HCT116 (cell line): ENCODE measurements at regions not wholly inside any gene's neighbourhood (a gene's known extent, or its start where the extent isn't known, plus 50 kb on each side); places are given as distances from the start of the nearest gene placed in this dataset.

Experiments used
- ATAC-seq: fragments of 200-7000 bp; cut with Tn5 transposase; 2 replicates; pipeline ENCODE4 v1.9.1; 2020; ENCODE audit warnings: mild to moderate bottlenecking, moderate library complexity
- BruUV-seq: library from RNA; stranded (reverse); fragments of 400-500 nt; replicated peaks from 2 replicates; lab custom pipeline; 2021; lab: Mats Ljungman, UMichigan
- CTCF ChIA-PET: fragments of 300-600 bp; sonication (Branson Sonifier 250); formaldehyde crosslinking; loops from one replicate; lab custom pipeline; 2021; ENCODE audit warnings: antibody characterized with exemption; lab: Charles Lee
- POLR2A ChIA-PET: fragments of 300-600, 350-600 bp; sonication (Branson Sonifier 250); formaldehyde crosslinking; loops from one replicate; lab custom pipeline; 2021; ENCODE audit warnings: antibody characterized with exemption; lab: Charles Lee
- RAD21 ChIA-PET, 2 experiments: fragments of 300-600 bp; sonication (Branson Sonifier 250); formaldehyde crosslinking; loops; one replicate each; lab custom pipeline; 2023; ENCODE audit warnings: low total read pairs in 2 of 2; ENCODE audit not compliant: uncharacterized antibody in 2 of 2, unreplicated experiment in 2 of 2, low non-redundant PET in 1 of 2; lab: Charles Lee
- DNase-seq: peaks from one replicate; pipeline ENCODE4 v3.0.0-alpha.2; 2010; ENCODE audit warnings: low read depth, low spot score
- H2AFZ ChIP-seq: fragments of 200-600 bp; shearing (Covaris generic), sonication (generic); 2 replicates; pipeline ENCODE4 v1.6.1; 2017; ENCODE audit warnings: low read depth, mixed run types, mixed read lengths, antibody characterized with exemption, low read length; ENCODE audit not compliant: poor library complexity, severe bottlenecking
- H3K27ac ChIP-seq: 2 replicates; pipeline ENCODE4 v1.5.1; 2012; ENCODE audit warnings: low read depth, low read length
- H3K27me3 ChIP-seq: fragments of 200-600 bp; sonication (generic); 2 replicates; pipeline ENCODE4 v1.6.1; 2016; ENCODE audit warnings: mixed run types, low read length, mixed read lengths; ENCODE audit not compliant: insufficient read depth
- H3K36me3 ChIP-seq, 2 experiments: fragments of 200-500 bp in 1 of 2; fragments of 200-600 bp in 1 of 2; sonication (Bioruptor generic) in 1 of 2; sonication (generic) in 1 of 2; 2 replicates each; pipeline versions ENCODE4 v1.5.1 to v1.6.1; 2014 to 2016; ENCODE audit warnings: low read length in 2 of 2, inconsistent platforms in 1 of 2, mixed read lengths in 1 of 2, mixed run types in 1 of 2; ENCODE audit not compliant: insufficient read depth in 2 of 2, control insufficient read depth in 1 of 2
- H3K4me1 ChIP-seq, 2 experiments: fragments of 200-600 bp in 1 of 2; sonication (generic) in 1 of 2; 2 replicates each; pipeline versions ENCODE4 v1.5.1 to v1.6.1; 2012 to 2017; ENCODE audit warnings: low read length in 2 of 2, inconsistent platforms in 1 of 2, mild to moderate bottlenecking in 1 of 2, mixed read lengths in 1 of 2, mixed run types in 1 of 2, moderate library complexity in 1 of 2; ENCODE audit not compliant: insufficient read depth in 2 of 2, control insufficient read depth in 1 of 2
- H3K4me2 ChIP-seq: fragments of 200-600 bp; sonication (generic); 2 replicates; pipeline ENCODE4 v1.6.1; 2017; ENCODE audit warnings: mixed run types, low read length, mixed read lengths
- H3K4me3 ChIP-seq, 2 experiments: fragments of 200-600 bp in 1 of 2; sonication (generic) in 1 of 2; replicated peaks in 1 of 2; 2 replicates each; pipeline ENCODE4 v1.5.1; 2011 to 2016; ENCODE audit warnings: low read length in 2 of 2, control low read depth in 1 of 2, low read depth in 1 of 2, mild to moderate bottlenecking in 1 of 2, mixed read lengths in 1 of 2, mixed run types in 1 of 2
- H3K79me2 ChIP-seq: fragments of 200-600 bp; sonication (generic); 2 replicates; pipeline ENCODE4 v1.6.1; 2017; ENCODE audit warnings: mild to moderate bottlenecking, mixed run types, low read length, moderate library complexity, mixed read lengths; ENCODE audit not compliant: insufficient read depth
- H3K9ac ChIP-seq: fragments of 200-600 bp; sonication (generic); 2 replicates; pipeline ENCODE4 v1.6.1; 2016; ENCODE audit warnings: low read length, mixed read lengths
- H3K9me2 ChIP-seq: fragments of 200-600 bp; sonication (generic), shearing (Covaris generic); 2 replicates; pipeline ENCODE4 v1.6.1; 2017; ENCODE audit warnings: mixed run types, mild to moderate bottlenecking, moderate library complexity; ENCODE audit not compliant: insufficient read depth
- H3K9me3 ChIP-seq, 2 experiments: fragments of 200-500 bp in 1 of 2; fragments of 200-600 bp in 1 of 2; sonication (Bioruptor generic) in 1 of 2; sonication (generic) in 1 of 2; 2 replicates each; pipeline ENCODE4 v1.6.1; 2014 to 2017; ENCODE audit warnings: low read length in 2 of 2, mixed read lengths in 2 of 2, inconsistent platforms in 1 of 2, low read depth in 1 of 2, mild to moderate bottlenecking in 1 of 2, mixed run types in 1 of 2, moderate library complexity in 1 of 2; ENCODE audit not compliant: control insufficient read depth in 1 of 2, insufficient read depth in 1 of 2
- H4K20me1 ChIP-seq: fragments of 200-600 bp; sonication (generic), shearing (Covaris generic); 2 replicates; pipeline ENCODE4 v1.6.1; 2017; ENCODE audit warnings: mixed run types, mild to moderate bottlenecking, moderate library complexity; ENCODE audit not compliant: insufficient read depth
- EGR1 ChIP-seq: IDR thresholded peaks from 2 replicates; pipeline ENCODE4 v1.6.1; 2012; ENCODE audit warnings: low read depth
- ELF1 ChIP-seq: IDR thresholded peaks from 2 replicates; pipeline ENCODE4 v1.6.1; 2012; ENCODE audit warnings: low read depth, borderline replicate concordance
- EZH2 ChIP-seq: fragments of 200-600 bp; sonication (generic); IDR thresholded peaks from 2 replicates; pipeline ENCODE4 v1.6.1; 2017; ENCODE audit warnings: antibody characterized with exemption, mixed run types
- EZH2phosphoT487 ChIP-seq: fragments of 200-600 bp; IDR thresholded peaks from 2 replicates; pipeline ENCODE4 v1.6.1; 2018; ENCODE audit warnings: antibody characterized with exemption, borderline replicate concordance
- JUND ChIP-seq: IDR thresholded peaks from 2 replicates; pipeline ENCODE4 v1.6.1; 2012
- MAX ChIP-seq: IDR thresholded peaks from 2 replicates; pipeline ENCODE4 v1.6.1; 2012
- POLR2A ChIP-seq: IDR thresholded peaks from 2 replicates; pipeline ENCODE4 v1.7.0; 2011; ENCODE audit warnings: borderline replicate concordance; ENCODE audit not compliant: insufficient read depth, insufficient read length; ENCODE audit errors: extremely low read depth
- POLR2AphosphoS5 ChIP-seq: IDR thresholded peaks from 2 replicates; pipeline ENCODE4 v1.6.1; 2011; ENCODE audit warnings: mild to moderate bottlenecking, low read depth, low read length, moderate library complexity
- RAD21 ChIP-seq: IDR thresholded peaks from 2 replicates; pipeline ENCODE4 v1.6.1; 2012; ENCODE audit warnings: low read depth, mild to moderate bottlenecking
- REST ChIP-seq: IDR thresholded peaks from 2 replicates; pipeline ENCODE4 v1.6.1; 2012; ENCODE audit warnings: low read depth
- SRF ChIP-seq: IDR thresholded peaks from 2 replicates; pipeline ENCODE4 v1.6.1; 2012; ENCODE audit warnings: low read depth
- TCF7L2 ChIP-seq: IDR thresholded peaks from 2 replicates; pipeline ENCODE4 v1.7.0; 2011; ENCODE audit warnings: borderline replicate concordance, inconsistent platforms; ENCODE audit not compliant: insufficient read depth, insufficient read length; ENCODE audit errors: extremely low read depth
- YY1 ChIP-seq: IDR thresholded peaks from 2 replicates; pipeline ENCODE4 v1.6.1; 2011; ENCODE audit warnings: low read length, low read depth, moderate library complexity, mild to moderate bottlenecking; ENCODE audit not compliant: insufficient replicate concordance; ENCODE audit errors: extremely low read depth
- ZBTB33 ChIP-seq: IDR thresholded peaks from 2 replicates; pipeline ENCODE4 v1.6.1; 2011; ENCODE audit warnings: mild to moderate bottlenecking, low read length, moderate library complexity; ENCODE audit not compliant: insufficient replicate concordance; ENCODE audit errors: extremely low read depth
- intact Hi-C: fragments of 100-400 bp; cut with micrococcal nuclease; formaldehyde crosslinking; loops from 2 replicates; pipeline ENCODE4 v1.10.0; 2022

GRCh38 chr2:126100962-126101361, 555.0 kb upstream of the GYPC start (continued):
- TF ChIP-seq REST = no peak
- no peak for TF ChIP-seq RAD21

GRCh38 chr2:126106006-126106405, 550.0 kb upstream of the GYPC start:
- intact Hi-C loops = no loop called here

More at GRCh38 chr2:126106006-126106405, 550.0 kb upstream of the GYPC start:
- H3K27me3 ChIP-seq = no peaks in the 10 kb centered on the region
- no peaks in the 10 kb centered on the region for H3K4me1 ChIP-seq
- ATAC-seq = no peak
- DNase-seq = no peak
- no peak overlapping the region for H3K9ac ChIP-seq
- TF ChIP-seq EZH2phosphoT487 = no peak
- no peak for TF ChIP-seq POLR2A
- TF ChIP-seq YY1 = no peak
- TF ChIP-seq JUND = no peak
- TF ChIP-seq SRF = no peak
- no peak for TF ChIP-seq EZH2
- no peak for TF ChIP-seq EGR1
- no peak for TF ChIP-seq TCF7L2
- no peak for TF ChIP-seq MAX
- no peak for TF ChIP-seq POLR2AphosphoS5
- TF ChIP-seq ZBTB33 = no peak
- TF ChIP-seq ELF1 = no peak
- ChIA-PET RAD21 (no interaction called here), POLR2A (no interaction called here), CTCF (no interaction called here)
- no peaks in the 10 kb centered on the region for H3K79me2 ChIP-seq
- peaks cover 4 to 15% of the 10 kb centered on the region in 2 experiments; a peak in 3 of 4 replicates for H3K9me3 ChIP-seq
- no peak overlapping the region for H3K4me3 ChIP-seq
- no peaks in the 10 kb centered on the region for H4K20me1 ChIP-seq
- H3K36me3 ChIP-seq = no peaks in the 10 kb centered on the region
- BruUV-seq = no TSS peak
- H3K9me2 ChIP-seq = no peaks in the 10 kb centered on the region
- H2AFZ ChIP-seq = no peak overlapping the region
- H3K4me2 ChIP-seq = no peak overlapping the region
- no peak overlapping the region for H3K27ac ChIP-seq
